GM10266 (cell line): ENCODE measurements at regions not wholly inside any gene's neighbourhood (a gene's known extent, or its start where the extent isn't known, plus 50 kb on each side); places are given as distances from the start of the nearest gene placed in this dataset.

Experiments
- DNase-seq: peaks from one replicate; pipeline ENCODE4 v3.0.0; 2012; ENCODE audit errors: extremely low spot score
- TF ChIP-seq, protein P1 (sequence below): IDR thresholded peaks from 2 replicates; pipeline ENCODE4 v1.5.1; 2012; ENCODE audit warnings: mild to moderate bottlenecking, low read depth; ENCODE audit not compliant: control insufficient read depth, insufficient read depth; ENCODE audit errors: missing control alignments

GRCh38 chr21:38145104-38145503 is 111.7 kb upstream of the KCNJ15 start:
- TF ChIP-seq, protein P1, sequence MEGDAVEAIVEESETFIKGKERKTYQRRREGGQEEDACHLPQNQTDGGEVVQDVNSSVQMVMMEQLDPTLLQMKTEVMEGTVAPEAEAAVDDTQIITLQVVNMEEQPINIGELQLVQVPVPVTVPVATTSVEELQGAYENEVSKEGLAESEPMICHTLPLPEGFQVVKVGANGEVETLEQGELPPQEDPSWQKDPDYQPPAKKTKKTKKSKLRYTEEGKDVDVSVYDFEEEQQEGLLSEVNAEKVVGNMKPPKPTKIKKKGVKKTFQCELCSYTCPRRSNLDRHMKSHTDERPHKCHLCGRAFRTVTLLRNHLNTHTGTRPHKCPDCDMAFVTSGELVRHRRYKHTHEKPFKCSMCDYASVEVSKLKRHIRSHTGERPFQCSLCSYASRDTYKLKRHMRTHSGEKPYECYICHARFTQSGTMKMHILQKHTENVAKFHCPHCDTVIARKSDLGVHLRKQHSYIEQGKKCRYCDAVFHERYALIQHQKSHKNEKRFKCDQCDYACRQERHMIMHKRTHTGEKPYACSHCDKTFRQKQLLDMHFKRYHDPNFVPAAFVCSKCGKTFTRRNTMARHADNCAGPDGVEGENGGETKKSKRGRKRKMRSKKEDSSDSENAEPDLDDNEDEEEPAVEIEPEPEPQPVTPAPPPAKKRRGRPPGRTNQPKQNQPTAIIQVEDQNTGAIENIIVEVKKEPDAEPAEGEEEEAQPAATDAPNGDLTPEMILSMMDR = no peak
- no peak for DNase-seq

GRCh38 chr21:38147391-38147790 is 109.4 kb upstream of the KCNJ15 start:
- TF ChIP-seq, protein P1 = no peak
- DNase-seq = no peak

DNA sequence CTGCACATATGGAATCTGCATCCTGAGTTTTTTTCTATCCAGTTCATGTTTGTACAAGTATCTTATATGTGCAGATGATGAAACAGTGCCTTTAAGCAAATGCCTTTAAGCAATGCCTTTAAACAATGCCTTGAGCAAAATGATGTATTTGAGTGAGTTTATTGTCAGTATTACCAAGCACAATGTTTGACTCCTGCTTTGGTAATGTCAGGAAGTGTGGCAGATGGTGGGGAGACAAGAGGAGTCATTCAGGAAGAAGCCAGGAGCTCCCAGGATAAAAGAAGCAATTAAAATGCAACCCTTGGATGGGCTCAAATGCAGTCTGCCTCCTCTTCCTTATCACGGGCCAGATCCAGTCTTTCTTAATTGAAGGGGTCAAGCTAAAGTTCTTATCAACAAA is 108.7 kb upstream of the KCNJ15 start:
- DNase-seq = no peak
- TF ChIP-seq, protein P1 = no peak

DNA sequence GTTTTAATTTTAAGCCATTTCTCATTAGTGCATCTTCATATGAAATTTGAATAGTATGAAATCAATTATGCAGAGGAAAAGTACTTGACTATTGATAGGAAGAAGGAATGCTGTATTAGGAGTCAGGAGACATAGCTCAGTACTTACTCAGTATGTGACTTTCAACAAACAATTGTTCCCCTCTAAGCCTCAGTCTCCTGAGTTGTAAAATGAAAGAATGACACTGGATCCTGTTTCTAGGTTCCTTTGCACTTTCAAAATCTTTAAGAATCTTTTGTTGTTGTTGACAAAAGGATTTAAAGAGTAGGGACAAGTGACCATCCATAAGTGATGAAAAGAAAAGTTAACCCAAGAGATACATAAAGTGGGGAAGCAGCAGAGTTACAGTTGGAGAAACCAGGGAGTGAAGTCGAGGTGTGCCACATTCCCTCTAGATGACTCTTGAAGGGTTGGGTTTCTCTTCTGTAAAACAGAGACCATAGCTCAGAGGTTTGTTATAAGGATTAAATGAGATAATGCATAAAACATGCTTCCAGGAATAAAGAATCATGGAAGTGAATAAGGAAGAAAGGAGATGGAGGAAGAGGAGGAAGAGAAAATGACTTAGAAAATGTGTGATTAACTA is 105.7 kb upstream of the KCNJ15 start:
- TF ChIP-seq, protein P1 = no peak

GRCh38 chr21:38156200-38156599 is 100.6 kb upstream of the KCNJ15 start:
- TF ChIP-seq, protein P1 = no peak
- no peak for DNase-seq

More for the DNA sequence above, 105.7 kb upstream of the KCNJ15 start:
- DNase-seq = no peak

GRCh38 chr21:38159355-38159754 is 97.4 kb upstream of the KCNJ15 start:
- TF ChIP-seq, protein P1 = peak; percentile 92
- DNase-seq = peak; percentile 59

DNA sequence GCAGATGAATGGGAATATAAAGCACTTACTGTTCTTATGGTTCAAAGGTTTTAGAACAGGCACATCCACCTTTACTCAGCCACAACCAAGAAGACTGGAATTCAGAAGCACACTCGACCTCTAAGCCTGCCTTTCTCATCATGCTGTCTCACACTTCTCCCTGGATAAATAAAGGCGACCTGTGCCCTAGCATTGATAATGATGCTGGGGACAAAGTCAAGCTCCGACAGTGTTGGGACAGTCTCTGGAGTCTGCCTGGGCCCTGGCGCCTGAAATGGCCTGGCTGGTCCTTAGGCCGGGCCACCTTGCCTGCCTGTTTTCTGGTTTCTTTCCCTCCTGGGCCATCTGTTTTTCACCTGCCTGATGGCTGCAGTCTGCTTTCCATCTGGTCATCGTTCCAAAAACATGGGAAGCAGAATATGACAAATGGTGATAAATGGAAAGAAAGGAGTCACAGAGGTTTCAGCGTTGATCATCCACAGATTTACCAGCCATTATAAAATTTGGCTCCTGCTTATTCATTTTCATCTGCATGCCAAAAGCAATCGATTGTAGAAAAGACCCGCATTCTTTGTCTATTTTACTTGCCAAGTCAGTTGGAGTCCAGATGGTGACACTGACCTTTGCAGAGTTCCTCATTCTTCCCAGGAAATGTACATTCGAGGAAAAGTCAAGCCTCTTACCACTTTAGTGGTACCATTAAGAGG is 91.2 kb upstream of the KCNJ15 start:
- TF ChIP-seq, protein P1 = no peak
- DNase-seq = no peak
